ENCODE measurements at regions not wholly inside any gene's neighbourhood (a gene's known extent, or its start where the extent isn't known, plus 50 kb on each side); places are given as distances from the start of the nearest gene placed in this dataset.

DNA sequence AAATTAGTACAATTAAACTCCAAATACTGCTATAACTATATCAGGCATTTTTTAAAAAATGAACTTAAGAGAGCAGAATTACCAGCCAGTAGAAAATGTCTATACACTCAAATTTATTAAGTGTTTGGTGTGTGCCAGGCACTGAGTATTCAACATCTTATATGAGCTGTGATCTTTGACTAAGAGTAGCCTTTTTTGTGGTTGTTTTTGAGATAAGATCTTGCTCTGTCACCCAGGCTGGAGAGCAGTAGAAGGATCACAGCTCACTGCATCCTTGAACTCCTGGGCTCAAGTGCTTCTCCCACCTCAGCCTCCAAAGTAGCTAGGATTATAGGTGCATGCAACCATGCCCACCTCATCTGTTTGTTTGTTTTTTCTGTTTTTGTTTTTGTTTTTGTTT is 102.5 kb upstream of the CELF2 start:
- ChIA-PET CTCF (no interaction called here), POLR2A (no interaction called here)
- H3K4me1 ChIP-seq (ENCODE audit: control insufficient read depth in 1 of 2, extremely low read depth in 1 of 2, insufficient read depth in 2 of 2, low read length in 2 of 2): no peaks in the 10 kb centered on the region
- peak in 1 of 4 experiments; percentile 41 for ATAC-seq (replicated peaks in 1 of 4)
- no peak overlapping the region for H3K27ac ChIP-seq (ENCODE audit: low read length)
- peaks cover 0 to 13% of the 10 kb centered on the region in 2 experiments for H3K27me3 ChIP-seq (replicated peaks in 1 of 2; ENCODE audit: control insufficient read depth in 2 of 2, extremely low read depth in 1 of 2, insufficient read depth in 2 of 2, low read length in 1 of 2)
- H3K4me1 Mint-ChIP-seq: peaks cover 0 to 5% (median 3%) of the 10 kb centered on the region in 3 donors
- no peak overlapping the region for H3K4me3 Mint-ChIP-seq
- peaks cover 22% of the 10 kb centered on the region in 2 donors for H3K27me3 Mint-ChIP-seq
- H3K4me3 ChIP-seq (ENCODE audit: control insufficient read depth in 1 of 2, extremely low read depth in 1 of 2, low read length in 1 of 2): no peak overlapping the region
- peak in 1 of 35 experiments; percentile 2 for DNase-seq
- no peaks in the 10 kb centered on the region for H3K36me3 Mint-ChIP-seq
- H3K9me3 Mint-ChIP-seq: no peaks in the 10 kb centered on the region
- H3K27ac Mint-ChIP-seq: no peak overlapping the region
- H3K9me3 ChIP-seq: no peaks in the 10 kb centered on the region
- H3K36me3 ChIP-seq (ENCODE audit: control insufficient read depth in 2 of 2, extremely low read depth in 1 of 2, insufficient read depth in 1 of 2, low read length in 1 of 2): no peaks in the 10 kb centered on the region

- Mint-ChIP-seq H3K9me3 (no peaks in the 10 kb centered on the region), H3K36me3 (no peaks in the 10 kb centered on the region), H3K4me3 (no peak overlapping the region), H3K27ac (no peak overlapping the region), H3K4me1 (peaks cover 0 to 5% (median 3%) of the 10 kb centered on the region in 3 donors), H3K27me3 (peaks cover 20 to 21% of the 10 kb centered on the region in 2 donors)
- Histone ChIP-seq H3K4me3 (ENCODE audit: control insufficient read depth in 1 of 2, extremely low read depth in 1 of 2, low read length in 1 of 2) (no peak overlapping the region), H3K27ac (ENCODE audit: low read length) (no peak overlapping the region), H3K4me1 (ENCODE audit: control insufficient read depth in 1 of 2, extremely low read depth in 1 of 2, insufficient read depth in 2 of 2, low read length in 2 of 2) (no peaks in the 10 kb centered on the region), H3K36me3 (ENCODE audit: control insufficient read depth in 2 of 2, extremely low read depth in 1 of 2, insufficient read depth in 1 of 2, low read length in 1 of 2) (no peaks in the 10 kb centered on the region), H3K27me3 (replicated peaks in 1 of 2; ENCODE audit: control insufficient read depth in 2 of 2, extremely low read depth in 1 of 2, insufficient read depth in 2 of 2, low read length in 1 of 2) (peaks cover 0 to 20% of the 10 kb centered on the region in 2 experiments), H3K9me3 (no peaks in the 10 kb centered on the region)
- CTCF ChIA-PET: no interaction called here
- ATAC-seq (replicated peaks in 1 of 4) (no peak), DNase-seq (no peak)
- WGBS (ENCODE audit: insufficient coverage): 80% methylated on average over 1 of the region's 1 CpG
- POLR2A ChIA-PET: no interaction called here
Observed at GRCh38 chr10:10917031-10917430, 100.6 kb upstream of the CELF2 start.

- Mint-ChIP-seq H3K36me3 (no peaks in the 10 kb centered on the region), H3K9me3 (no peaks in the 10 kb centered on the region), H3K27me3 (peaks cover 11 to 22% of the 10 kb centered on the region in 2 donors), H3K4me1 (peaks cover 0 to 5% (median 3%) of the 10 kb centered on the region in 3 donors), H3K27ac (no peak overlapping the region), H3K4me3 (no peak overlapping the region)
- Histone ChIP-seq H3K4me3 (ENCODE audit: control insufficient read depth in 1 of 2, extremely low read depth in 1 of 2, low read length in 1 of 2) (no peak overlapping the region), H3K9me3 (no peaks in the 10 kb centered on the region), H3K27ac (ENCODE audit: low read length) (no peak overlapping the region), H3K36me3 (ENCODE audit: control insufficient read depth in 2 of 2, extremely low read depth in 1 of 2, insufficient read depth in 1 of 2, low read length in 1 of 2) (no peaks in the 10 kb centered on the region), H3K4me1 (ENCODE audit: control insufficient read depth in 1 of 2, extremely low read depth in 1 of 2, insufficient read depth in 2 of 2, low read length in 2 of 2) (no peaks in the 10 kb centered on the region), H3K27me3 (replicated peaks in 1 of 2; ENCODE audit: control insufficient read depth in 2 of 2, extremely low read depth in 1 of 2, insufficient read depth in 2 of 2, low read length in 1 of 2) (peaks cover 0 to 14% of the 10 kb centered on the region in 2 experiments)
- WGBS (ENCODE audit: insufficient coverage): 0% methylated on average over 1 of the region's 5 CpGs
- ATAC-seq (replicated peaks in 1 of 4) (no peak), DNase-seq (no peak)
- POLR2A ChIA-PET: no interaction called here
- CTCF ChIA-PET: interaction anchor here in 1 of 2 donors (0.5 kb wide), 1 partner anchor 295 kb away, joined by 5 read pairs; no protein-coding TSS in a partner anchor
Observed at GRCh38 chr10:10919976-10920375, 97.7 kb upstream of the CELF2 start.

DNA sequence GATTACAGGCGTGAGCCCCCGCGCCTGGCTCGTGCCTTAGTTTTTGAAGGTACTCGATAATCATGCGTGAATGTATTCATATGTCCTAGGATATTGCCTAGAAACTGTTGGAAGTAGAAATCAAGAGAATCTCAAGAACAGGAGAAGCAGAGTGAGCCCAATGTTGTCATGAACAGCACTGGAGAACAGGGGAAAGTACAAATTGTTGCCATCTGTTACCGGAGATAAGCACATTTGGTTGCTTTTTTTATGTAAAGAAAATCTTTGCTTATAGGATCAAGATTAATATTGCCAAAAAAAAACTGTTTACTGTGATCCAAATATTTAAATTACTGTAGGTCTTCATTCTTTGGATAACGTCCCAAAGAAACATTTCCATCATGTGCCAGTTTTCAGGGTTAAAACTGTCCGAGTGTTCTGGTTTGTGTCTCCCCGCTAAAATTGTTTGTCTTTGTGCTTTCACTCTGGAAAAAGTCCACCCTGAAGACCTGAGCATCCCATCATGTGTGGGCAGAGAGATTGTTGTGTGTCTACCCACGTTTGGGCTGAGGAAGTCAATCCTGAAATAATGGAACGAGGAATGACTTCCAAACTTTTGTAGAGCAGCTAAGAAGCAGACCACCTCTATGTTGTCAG is 95.7 kb upstream of the CELF2 start:
- H3K27me3 ChIP-seq (replicated peaks in 1 of 2; ENCODE audit: control insufficient read depth in 2 of 2, extremely low read depth in 1 of 2, insufficient read depth in 2 of 2, low read length in 1 of 2): peaks cover 0 to 7% of the 10 kb centered on the region in 2 experiments
- Mint-ChIP-seq H3K4me3 (no peak overlapping the region), H3K27ac (no peak overlapping the region), H3K36me3 (no peaks in the 10 kb centered on the region), H3K9me3 (no peaks in the 10 kb centered on the region), H3K4me1 (no peaks in the 10 kb centered on the region), H3K27me3 (peaks cover 12 to 22% of the 10 kb centered on the region in 2 donors)
- no peaks in the 10 kb centered on the region for H3K4me1 ChIP-seq (ENCODE audit: control insufficient read depth in 1 of 2, extremely low read depth in 1 of 2, insufficient read depth in 2 of 2, low read length in 2 of 2)
- ChIA-PET CTCF (no interaction called here), POLR2A (no interaction called here)
- 98% methylated on average over 7 of the region's 12 CpGs for WGBS (ENCODE audit: insufficient coverage)
- no peak overlapping the region for H3K27ac ChIP-seq (ENCODE audit: low read length)
- no peaks in the 10 kb centered on the region for H3K9me3 ChIP-seq
- no peaks in the 10 kb centered on the region for H3K36me3 ChIP-seq (ENCODE audit: control insufficient read depth in 2 of 2, extremely low read depth in 1 of 2, insufficient read depth in 1 of 2, low read length in 1 of 2)
- no peak overlapping the region for H3K4me3 ChIP-seq (ENCODE audit: control insufficient read depth in 1 of 2, extremely low read depth in 1 of 2, low read length in 1 of 2)
- no peak for ATAC-seq (replicated peaks in 1 of 4)
- no peak for DNase-seq

DNA sequence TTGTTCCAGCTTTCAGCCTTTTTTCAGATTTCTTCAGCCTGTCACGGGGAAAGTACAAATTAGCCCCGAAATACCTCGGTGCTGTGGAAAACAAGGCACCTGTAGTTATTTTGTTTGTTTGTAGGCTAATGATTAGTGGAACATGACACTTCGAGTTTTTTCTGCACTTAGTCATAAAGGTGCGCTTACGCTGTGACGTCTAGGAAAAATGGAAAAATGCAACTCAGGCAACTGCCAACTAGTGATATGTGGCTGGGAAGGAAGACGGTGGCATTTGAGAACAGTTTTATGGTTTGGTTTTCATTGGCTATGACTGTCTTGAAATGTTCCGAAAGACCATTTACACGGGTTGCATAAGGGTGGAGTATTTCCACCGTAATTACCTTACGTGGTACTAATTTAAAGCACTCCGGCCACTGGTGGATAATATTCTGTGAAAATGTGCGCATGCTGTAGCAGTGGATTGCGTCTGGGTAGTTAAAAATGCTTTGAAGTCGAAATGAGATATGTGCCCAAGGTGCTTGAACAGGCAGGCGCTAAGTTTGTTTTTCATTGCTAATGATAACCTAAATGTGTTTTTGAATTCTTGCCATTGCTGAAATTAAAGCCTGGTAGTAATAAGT is 94.5 kb upstream of the CELF2 start:
- Mint-ChIP-seq H3K4me3 (no peak overlapping the region), H3K27ac (no peak overlapping the region), H3K27me3 (peaks cover 17 to 22% of the 10 kb centered on the region in 2 donors), H3K4me1 (no peaks in the 10 kb centered on the region), H3K9me3 (no peaks in the 10 kb centered on the region), H3K36me3 (no peaks in the 10 kb centered on the region)
- ChIA-PET CTCF (no interaction called here), POLR2A (no interaction called here)
- Histone ChIP-seq H3K27me3 (replicated peaks in 1 of 2; ENCODE audit: control insufficient read depth in 2 of 2, extremely low read depth in 1 of 2, insufficient read depth in 2 of 2, low read length in 1 of 2) (peaks cover 0 to 7% of the 10 kb centered on the region in 2 experiments), H3K4me3 (ENCODE audit: control insufficient read depth in 1 of 2, extremely low read depth in 1 of 2, low read length in 1 of 2) (no peak overlapping the region), H3K36me3 (ENCODE audit: control insufficient read depth in 2 of 2, extremely low read depth in 1 of 2, insufficient read depth in 1 of 2, low read length in 1 of 2) (no peaks in the 10 kb centered on the region), H3K9me3 (no peaks in the 10 kb centered on the region), H3K27ac (ENCODE audit: low read length) (no peak overlapping the region), H3K4me1 (ENCODE audit: control insufficient read depth in 1 of 2, extremely low read depth in 1 of 2, insufficient read depth in 2 of 2, low read length in 2 of 2) (no peaks in the 10 kb centered on the region)
- no peak for ATAC-seq (replicated peaks in 1 of 4)
- no peak for DNase-seq
- 86% methylated on average over 17 of the region's 17 CpGs for WGBS (ENCODE audit: insufficient coverage)

- POLR2A ChIA-PET: no interaction called here
- no peaks in the 10 kb centered on the region for H3K9me3 Mint-ChIP-seq
- DNase-seq (no peak), ATAC-seq (replicated peaks in 1 of 4) (no peak)
- no peaks in the 10 kb centered on the region for H3K36me3 Mint-ChIP-seq
- Histone ChIP-seq H3K27me3 (replicated peaks in 1 of 2; ENCODE audit: control insufficient read depth in 2 of 2, extremely low read depth in 1 of 2, insufficient read depth in 2 of 2, low read length in 1 of 2) (peaks cover 0 to 7% of the 10 kb centered on the region in 2 experiments), H3K4me3 (ENCODE audit: control insufficient read depth in 1 of 2, extremely low read depth in 1 of 2, low read length in 1 of 2) (no peak overlapping the region), H3K36me3 (ENCODE audit: control insufficient read depth in 2 of 2, extremely low read depth in 1 of 2, insufficient read depth in 1 of 2, low read length in 1 of 2) (no peaks in the 10 kb centered on the region), H3K4me1 (ENCODE audit: control insufficient read depth in 1 of 2, extremely low read depth in 1 of 2, insufficient read depth in 2 of 2, low read length in 2 of 2) (no peaks in the 10 kb centered on the region), H3K9me3 (no peaks in the 10 kb centered on the region), H3K27ac (ENCODE audit: low read length) (no peak overlapping the region)
- WGBS (ENCODE audit: insufficient coverage): 100% methylated on average over 1 of the region's 4 CpGs
- no peaks in the 10 kb centered on the region for H3K4me1 Mint-ChIP-seq
- peaks cover 15 to 18% of the 10 kb centered on the region in 2 donors for H3K27me3 Mint-ChIP-seq
- H3K27ac Mint-ChIP-seq: no peak overlapping the region
- CTCF ChIA-PET: no interaction called here
- no peak overlapping the region for H3K4me3 Mint-ChIP-seq
Observed at GRCh38 chr10:10925667-10926066, 92.0 kb upstream of the CELF2 start.
